ENCODE measurements at regions not wholly inside any gene's neighbourhood (a gene's known extent, or its start where the extent isn't known, plus 50 kb on each side); places are given as distances from the start of the nearest gene placed in this dataset.

GRCh38 chr12:46530373-46531056, 157.9 kb upstream of the SLC38A2 start:
- TF ChIP-seq CTCF (conservative IDR thresholded peaks at IDR 0.05; ENCODE audit: low read depth, low read length) (no peak), EZH2phosphoT487 (IDR thresholded peaks at IDR 0.05; ENCODE audit: borderline replicate concordance, low read length) (no peak)

Data from PC-3 (cell line).